Stromal cell of bone marrow (primary cell): ENCODE measurements at regions not wholly inside any gene's neighbourhood (a gene's known extent, or its start where the extent isn't known, plus 50 kb on each side); places are given as distances from the start of the nearest gene placed in this dataset.
"Not testable (repeated sequence)": the region's sequence is repeated elsewhere in the genome, so short reads cannot be mapped to it uniquely, and the experiment has no call there.

Source experiments
- DNase-seq: peaks from one replicate; pipeline ENCODE4 v3.0.0-alpha.2; 2012; ENCODE audit warnings: low read depth

- no peak for DNase-seq
These were observed 364.0 kb downstream of the CNTN6 start for GRCh38 chr3:1456781-1457311.

GRCh38 chr3:1462371-1462770 is 369.5 kb downstream of the CNTN6 start:
- DNase-seq: no peak

- DNase-seq: no peak
These were observed 370.1 kb downstream of the CNTN6 start for GRCh38 chr3:1462856-1463450.

- not testable (repeated sequence) for DNase-seq
These were observed 372.3 kb downstream of the CNTN6 start for GRCh38 chr3:1465091-1465490.

- no peak for DNase-seq
These were observed 375.3 kb downstream of the CNTN6 start for GRCh38 chr3:1468145-1468544.

- DNase-seq: no peak
These were observed 376.4 kb downstream of the CNTN6 start for GRCh38 chr3:1469248-1469647.

- no peak for DNase-seq
These were observed 376.9 kb downstream of the CNTN6 start for GRCh38 chr3:1469687-1470086.

- DNase-seq: no peak
These were observed 384.8 kb downstream of the CNTN6 start for GRCh38 chr3:1477669-1478068.

- no peak for DNase-seq
These were observed 402.6 kb downstream of the CNTN6 start for GRCh38 chr3:1495466-1495865.

- DNase-seq: no peak
These were observed 406.9 kb downstream of the CNTN6 start for GRCh38 chr3:1499694-1500093.

- no peak for DNase-seq
These were observed 408.7 kb downstream of the CNTN6 start for GRCh38 chr3:1501406-1502115.

- no peak for DNase-seq
These were observed 413.3 kb downstream of the CNTN6 start for GRCh38 chr3:1506090-1506489.

GRCh38 chr3:1513662-1514061 is 420.8 kb downstream of the CNTN6 start:
- no peak for DNase-seq

- DNase-seq: no peak
These were observed 423.1 kb downstream of the CNTN6 start for GRCh38 chr3:1515882-1516281.

- DNase-seq: no peak
These were observed 435.0 kb downstream of the CNTN6 start for GRCh38 chr3:1527786-1528185.

GRCh38 chr3:1528621-1529020 is 435.8 kb downstream of the CNTN6 start:
- DNase-seq: no peak

- no peak for DNase-seq
These were observed 436.9 kb downstream of the CNTN6 start for GRCh38 chr3:1529676-1530075.

- DNase-seq: no peak
These were observed 439.2 kb downstream of the CNTN6 start for GRCh38 chr3:1531981-1532380.

- no peak for DNase-seq
These were observed 440.2 kb downstream of the CNTN6 start for GRCh38 chr3:1532935-1533606.

- DNase-seq: no peak
These were observed 440.9 kb downstream of the CNTN6 start for GRCh38 chr3:1533763-1534162.

GRCh38 chr3:1534252-1534651 is 441.4 kb downstream of the CNTN6 start:
- DNase-seq: no peak

- no peak for DNase-seq
These were observed 442.5 kb downstream of the CNTN6 start for GRCh38 chr3:1535361-1535760.

- DNase-seq: no peak
These were observed 447.9 kb downstream of the CNTN6 start for GRCh38 chr3:1540686-1541085.
